HG03575 (cell line): ENCODE measurements at regions not wholly inside any gene's neighbourhood (a gene's known extent, or its start where the extent isn't known, plus 50 kb on each side); places are given as distances from the start of the nearest gene placed in this dataset.

Experiments
- ATAC-seq: cut with Tn5 transposase; IDR thresholded peaks from one replicate; pipeline ENCODE4 v1.9.1; 2021; ENCODE audit not compliant: unreplicated experiment, insufficient number of reproducible peaks, low FRiP score; ENCODE audit errors: extremely low read depth

DNA sequence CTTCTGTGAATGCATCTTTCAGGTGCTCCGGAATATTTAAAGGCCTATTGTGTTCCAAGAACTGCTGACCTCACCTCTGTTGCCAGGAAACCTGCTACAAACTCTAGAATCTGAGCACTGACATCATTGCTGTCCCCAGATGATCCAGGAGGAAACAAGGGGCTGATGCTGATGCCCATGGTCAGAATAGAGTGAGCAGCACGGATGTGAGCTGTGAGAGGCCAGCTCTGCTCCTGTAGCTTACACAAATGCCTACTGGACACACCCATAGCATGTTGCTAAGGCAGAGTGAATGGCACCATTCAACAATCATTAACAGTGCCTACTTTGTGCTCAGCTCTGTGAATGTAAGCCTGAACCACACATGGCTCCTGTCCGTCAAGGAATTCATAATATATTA lies 276.7 kb upstream of the API5 start:
- ATAC-seq, result no peak

GRCh38 chr11:43053638-43054412 lies 258.0 kb upstream of the API5 start:
- no peak for ATAC-seq

DNA sequence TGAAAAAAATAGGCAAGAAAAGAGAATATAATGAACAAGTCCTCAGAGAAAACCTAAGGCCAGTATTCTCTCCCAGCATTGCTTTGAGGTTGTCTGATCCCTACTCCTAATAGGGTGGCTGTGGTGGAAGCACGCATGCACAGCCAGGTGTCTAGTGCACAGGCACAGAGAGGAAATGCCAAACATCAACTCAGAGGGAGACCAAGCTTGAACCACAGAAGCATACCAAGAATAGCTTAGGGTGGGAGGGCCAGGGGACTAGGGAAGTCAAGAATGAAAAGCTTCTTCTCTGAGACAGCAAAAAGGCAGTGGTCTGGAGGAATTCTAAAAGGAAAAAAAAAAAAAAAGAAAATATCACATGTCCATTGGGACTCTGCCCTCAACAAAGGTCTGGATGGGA lies 244.1 kb upstream of the API5 start:
- no peak for ATAC-seq

DNA sequence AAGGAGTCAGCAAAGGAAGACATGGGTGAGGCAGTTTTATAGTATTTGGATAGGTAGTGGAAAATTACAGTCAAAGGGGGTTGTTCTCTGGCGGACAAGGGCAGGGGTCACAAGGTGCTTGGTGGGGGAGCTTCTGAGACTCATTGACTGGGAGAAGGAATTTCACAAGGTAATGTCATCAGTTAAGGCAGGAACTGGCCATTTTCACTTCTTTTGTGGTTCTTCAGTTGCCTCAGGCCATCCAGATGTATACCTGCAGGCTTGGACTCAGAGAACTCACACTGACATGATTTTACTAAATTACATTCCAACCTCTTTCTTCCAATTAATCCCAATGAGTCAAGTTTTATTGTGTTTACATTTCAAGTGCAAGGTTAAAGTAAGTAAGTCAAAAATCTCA lies 240.5 kb upstream of the API5 start:
- no peak for ATAC-seq

DNA sequence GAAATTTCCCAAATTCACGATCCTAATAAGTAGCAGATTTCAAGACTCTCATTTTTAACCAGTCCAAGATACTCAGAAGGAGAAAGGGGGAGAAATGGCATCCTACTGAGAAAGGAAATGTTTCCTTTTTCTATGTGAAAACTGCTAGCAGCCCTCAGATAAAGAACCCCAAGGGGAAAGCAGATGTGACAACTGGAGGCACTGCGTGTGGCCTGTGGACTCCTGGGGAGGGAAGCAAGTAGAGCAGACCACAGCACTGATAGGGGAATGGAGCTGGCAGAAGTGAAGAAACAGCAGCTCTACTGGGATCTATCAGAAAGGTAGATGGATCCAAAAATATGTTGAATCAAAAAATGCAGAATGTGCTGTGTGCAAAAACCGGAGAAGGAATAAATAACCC lies 239.7 kb upstream of the API5 start:
- no peak for ATAC-seq

GRCh38 chr11:43072911-43073310 lies 238.9 kb upstream of the API5 start:
- ATAC-seq, result no peak

DNA sequence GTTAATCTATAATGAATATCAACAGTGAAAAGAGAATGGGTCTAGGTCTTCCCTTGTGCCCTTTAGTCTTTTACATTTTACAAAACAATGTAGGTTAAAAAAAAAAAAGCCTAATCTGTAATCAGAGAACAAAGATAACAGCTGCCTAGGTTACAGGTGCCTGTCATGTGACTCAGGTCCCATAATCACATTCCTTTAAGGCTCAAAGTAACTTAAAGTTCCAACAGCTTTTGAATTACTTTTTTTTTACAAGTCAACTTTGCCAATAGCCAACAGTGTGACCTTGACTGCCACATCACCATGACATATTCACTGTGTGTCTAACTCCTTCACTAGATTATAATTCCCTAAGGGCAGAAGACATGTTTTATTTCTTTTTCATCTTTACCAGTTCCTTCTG lies 237.0 kb upstream of the API5 start:
- ATAC-seq, result no peak

DNA sequence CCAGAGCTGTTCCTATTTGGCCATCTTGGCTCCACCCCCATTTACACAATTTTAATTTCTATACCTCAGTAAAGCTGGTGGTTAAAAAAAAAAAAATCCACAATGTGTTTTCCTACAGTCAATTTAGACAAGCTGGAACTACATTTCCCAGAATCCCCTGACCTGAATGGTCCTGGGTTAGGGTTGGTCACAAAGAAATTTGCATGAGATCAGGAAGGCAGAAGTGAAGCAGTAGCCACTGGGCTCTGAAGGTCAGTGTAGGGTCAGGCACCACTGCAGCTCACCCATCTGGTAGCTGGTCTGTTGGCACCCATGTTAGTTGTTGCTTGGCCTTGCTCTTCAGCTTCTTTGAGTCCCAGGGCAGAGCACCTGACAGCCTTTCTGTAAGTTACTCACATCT lies 210.7 kb upstream of the API5 start:
- no peak for ATAC-seq

GRCh38 chr11:43116071-43116470 lies 195.7 kb upstream of the API5 start:
- no peak for ATAC-seq

GRCh38 chr11:43119275-43119970 lies 192.4 kb upstream of the API5 start:
- ATAC-seq, result no peak

DNA sequence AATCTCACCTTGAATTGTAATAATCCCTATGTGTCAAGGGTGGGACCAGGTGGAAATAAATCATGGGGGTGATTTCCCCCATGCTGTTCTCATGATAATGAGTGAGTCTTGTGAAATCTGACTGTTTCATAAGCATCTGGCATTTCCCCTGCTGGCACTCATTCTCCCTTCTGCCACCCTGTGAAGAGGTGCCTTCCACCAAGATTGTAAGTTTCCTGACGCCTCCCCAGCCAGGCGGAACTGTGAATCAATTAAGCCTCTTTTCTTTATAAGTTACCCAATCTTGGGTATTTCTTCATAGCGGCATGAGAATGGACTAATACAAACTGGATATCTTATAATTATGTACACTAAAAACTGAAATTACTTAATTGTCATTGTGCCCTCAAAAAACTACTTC lies 189.2 kb upstream of the API5 start:
- no peak for ATAC-seq

- ATAC-seq, result no peak
Observed at GRCh38 chr11:43123443-43123842, 188.4 kb upstream of the API5 start.

DNA sequence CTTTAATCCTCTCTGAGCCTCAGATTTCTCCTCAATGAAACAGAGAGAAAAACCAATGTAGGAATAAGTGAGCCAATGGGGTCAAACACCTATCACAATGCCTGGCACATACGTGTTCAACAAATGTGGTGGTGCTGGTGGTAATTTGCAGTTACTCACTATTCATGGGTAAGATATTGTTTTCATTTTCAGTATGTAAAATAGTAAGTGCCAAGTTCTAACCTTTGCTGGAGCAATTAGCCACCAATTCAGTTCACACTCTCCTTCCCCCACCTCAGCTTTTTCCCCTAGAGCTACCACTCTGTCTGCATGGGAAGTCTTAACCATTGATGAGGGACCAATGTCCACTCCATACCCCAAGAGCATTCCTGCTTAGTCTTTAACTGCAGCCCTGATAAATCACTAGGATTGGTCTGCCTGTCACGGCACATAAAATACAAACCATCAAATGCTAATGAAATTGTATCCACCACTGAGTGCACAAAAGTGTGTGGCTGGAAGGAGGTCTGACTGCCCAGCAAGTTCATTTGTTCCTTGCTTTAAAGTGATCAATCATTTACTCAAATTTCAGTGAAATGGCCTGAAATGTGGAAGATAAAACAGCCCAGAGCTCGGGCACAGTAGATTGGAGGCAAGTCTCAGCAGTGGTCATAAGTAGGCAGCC lies 187.4 kb upstream of the API5 start:
- no peak for ATAC-seq

DNA sequence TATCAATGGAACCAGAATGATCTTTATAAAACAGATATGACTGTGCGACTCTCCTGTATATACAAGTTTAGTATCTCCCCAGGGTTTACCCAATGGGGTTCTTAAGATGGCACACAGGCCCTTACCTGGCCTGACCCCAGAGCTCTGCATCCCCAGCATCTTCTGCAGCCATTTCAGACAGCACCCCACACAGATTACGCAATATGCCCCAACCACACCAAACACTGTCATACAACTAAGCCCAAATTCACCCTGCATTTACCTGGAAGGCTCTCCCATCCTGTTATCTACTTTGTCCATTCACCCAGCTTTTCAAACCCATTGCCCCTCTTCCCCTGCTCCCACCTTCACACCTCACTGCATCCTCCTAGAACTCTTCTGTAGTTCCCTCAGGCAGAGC lies 182.5 kb upstream of the API5 start:
- ATAC-seq, result no peak

DNA sequence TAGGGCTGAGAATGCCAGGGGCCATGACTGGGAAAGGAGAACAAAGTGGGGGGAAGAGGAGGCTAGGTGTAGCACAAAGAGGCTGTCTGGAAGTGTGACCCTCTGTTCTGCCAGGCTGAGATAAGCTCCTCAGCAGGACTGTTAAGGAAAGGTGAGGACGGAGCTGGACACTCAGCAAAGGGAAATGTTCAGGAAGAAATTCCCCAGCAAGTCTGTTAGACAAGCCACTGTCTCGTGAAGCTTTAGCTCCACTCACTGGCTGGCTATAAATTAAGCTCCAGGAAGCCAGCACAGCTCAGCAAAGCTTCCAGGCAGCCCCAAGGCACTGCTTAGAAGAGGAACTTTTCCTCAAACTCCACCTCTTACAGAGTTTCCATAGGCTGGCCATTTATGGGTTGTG lies 181.2 kb upstream of the API5 start:
- ATAC-seq, result no peak

- ATAC-seq, result peak; percentile 89
Observed at GRCh38 chr11:43135966-43136534, 175.7 kb upstream of the API5 start.

GRCh38 chr11:43138621-43139140 lies 173.1 kb upstream of the API5 start:
- no peak for ATAC-seq

DNA sequence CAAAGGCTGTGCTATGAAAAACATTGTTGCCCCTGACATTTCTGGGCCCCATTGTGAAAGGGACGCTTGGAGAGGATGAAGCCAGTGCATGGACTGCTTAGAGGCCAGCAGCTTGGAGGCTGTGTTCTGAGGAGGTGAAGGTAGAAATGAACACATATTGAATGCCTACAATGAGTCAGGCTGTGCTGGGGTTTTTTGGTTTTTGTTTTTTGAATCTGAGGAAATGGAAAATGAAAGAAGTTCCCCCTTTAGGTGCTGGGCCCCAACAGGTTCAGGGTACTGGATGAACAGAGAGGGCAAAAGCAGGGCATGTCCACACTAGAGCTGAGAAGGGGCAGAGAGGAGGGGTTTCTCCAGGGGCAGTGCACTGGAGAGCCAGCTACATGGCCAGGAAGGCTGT lies 166.1 kb upstream of the API5 start:
- peak; percentile 94 for ATAC-seq

GRCh38 chr11:43150697-43151096 lies 161.1 kb upstream of the API5 start:
- ATAC-seq, result no peak

DNA sequence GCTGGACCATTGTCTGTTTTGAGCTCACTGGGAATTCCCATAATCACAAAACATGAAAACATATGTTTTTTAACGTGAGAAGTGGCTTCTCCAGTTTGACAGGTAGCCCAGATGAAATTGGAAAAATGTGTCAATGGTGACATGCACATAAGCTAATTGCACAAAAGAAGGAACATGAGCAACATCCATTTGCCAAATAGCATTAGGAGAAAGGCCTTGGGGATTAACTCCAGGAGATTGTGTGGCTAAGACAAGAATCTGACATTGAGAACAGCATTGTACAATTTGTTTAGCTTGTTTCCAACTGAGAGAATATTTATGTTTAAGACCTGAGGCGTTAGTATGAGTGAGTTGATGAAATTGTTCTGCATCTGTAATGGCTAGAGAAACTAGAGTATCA lies 147.0 kb upstream of the API5 start:
- ATAC-seq, result no peak
